ENCODE measurements at regions not wholly inside any gene's neighbourhood (a gene's known extent, or its start where the extent isn't known, plus 50 kb on each side); places are given as distances from the start of the nearest gene placed in this dataset.

GRCh38 chr4:27887646-27888045, 1027.0 kb downstream of the STIM2 start:
- TF ChIP-seq CTCF (IDR thresholded peaks at IDR 0.05) (no peak), POLR2A (IDR thresholded peaks at IDR 0.05) (no peak), POLR2AphosphoS5 (IDR thresholded peaks at IDR 0.05) (no peak)
